PC-9 (cell line): ENCODE measurements at regions not wholly inside any gene's neighbourhood (a gene's known extent, or its start where the extent isn't known, plus 50 kb on each side); places are given as distances from the start of the nearest gene placed in this dataset.

Source experiments
- EZH2 ChIP-seq: fragments of 200-600 bp; sonication (generic); IDR thresholded peaks from 2 replicates; pipeline ENCODE4 v1.8.0; 2017; ENCODE audit warnings: antibody characterized with exemption, low read depth
- TF ChIP-seq, protein P1 (sequence below): fragments of 200-600 bp; sonication (generic); conservative IDR thresholded peaks from 2 replicates; pipeline ENCODE4 v1.6.1; 2017; ENCODE audit warnings: mixed run types, antibody characterized with exemption, mild to moderate bottlenecking, moderate library complexity

DNA sequence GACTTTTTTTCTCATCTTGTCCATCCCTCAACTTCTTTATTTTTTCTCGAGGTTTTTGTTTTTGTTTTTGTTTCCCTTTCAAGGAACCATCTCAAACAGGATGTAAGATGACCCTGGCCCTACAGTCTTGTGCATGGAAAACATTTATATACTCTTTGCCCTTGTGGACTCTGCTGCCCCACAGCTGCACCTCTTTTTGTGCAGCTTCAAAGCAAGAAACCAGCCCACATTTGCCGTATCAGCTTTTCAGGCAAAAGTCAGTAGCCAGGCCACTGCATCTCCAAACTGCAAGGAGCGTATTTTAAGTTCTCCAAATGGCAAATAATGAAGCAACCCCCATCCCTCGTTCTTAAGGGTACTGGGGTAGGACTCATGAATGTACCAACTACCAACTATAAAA lies 756.5 kb downstream of the C4orf33 start:
- TF ChIP-seq, protein P1, sequence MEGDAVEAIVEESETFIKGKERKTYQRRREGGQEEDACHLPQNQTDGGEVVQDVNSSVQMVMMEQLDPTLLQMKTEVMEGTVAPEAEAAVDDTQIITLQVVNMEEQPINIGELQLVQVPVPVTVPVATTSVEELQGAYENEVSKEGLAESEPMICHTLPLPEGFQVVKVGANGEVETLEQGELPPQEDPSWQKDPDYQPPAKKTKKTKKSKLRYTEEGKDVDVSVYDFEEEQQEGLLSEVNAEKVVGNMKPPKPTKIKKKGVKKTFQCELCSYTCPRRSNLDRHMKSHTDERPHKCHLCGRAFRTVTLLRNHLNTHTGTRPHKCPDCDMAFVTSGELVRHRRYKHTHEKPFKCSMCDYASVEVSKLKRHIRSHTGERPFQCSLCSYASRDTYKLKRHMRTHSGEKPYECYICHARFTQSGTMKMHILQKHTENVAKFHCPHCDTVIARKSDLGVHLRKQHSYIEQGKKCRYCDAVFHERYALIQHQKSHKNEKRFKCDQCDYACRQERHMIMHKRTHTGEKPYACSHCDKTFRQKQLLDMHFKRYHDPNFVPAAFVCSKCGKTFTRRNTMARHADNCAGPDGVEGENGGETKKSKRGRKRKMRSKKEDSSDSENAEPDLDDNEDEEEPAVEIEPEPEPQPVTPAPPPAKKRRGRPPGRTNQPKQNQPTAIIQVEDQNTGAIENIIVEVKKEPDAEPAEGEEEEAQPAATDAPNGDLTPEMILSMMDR, result no peak
- no peak for TF ChIP-seq EZH2
